HepG2 (cell line): ENCODE measurements at regions not wholly inside any gene's neighbourhood (a gene's known extent, or its start where the extent isn't known, plus 50 kb on each side); places are given as distances from the start of the nearest gene placed in this dataset.

Experiments used
- DR1 ChIP-seq: sonication (generic); formaldehyde crosslinking; IDR thresholded peaks from 2 replicates; pipeline ENCODE4 v1.8.0; 2021; ENCODE audit warnings: mild to moderate bottlenecking, missing genetic modification reagents, inconsistent platforms
- EP300 ChIP-seq, 3 experiments: sonication (generic) in 1 of 3; formaldehyde crosslinking in 1 of 3; IDR thresholded peaks; 2 replicates each; pipeline versions ENCODE4 v1.5.1 to v1.6.1; 2011 to 2020; ENCODE audit warnings: low read depth in 2 of 3, low read length in 2 of 3, borderline replicate concordance in 1 of 3, improper control_type of control experiment in 1 of 3, mild to moderate bottlenecking in 1 of 3, missing genetic modification reagents in 1 of 3, moderate library complexity in 1 of 3
- HIVEP1 ChIP-seq: sonication (generic); formaldehyde crosslinking; IDR thresholded peaks from 2 replicates; pipeline ENCODE4 v1.4.0; 2020; ENCODE audit warnings: mild to moderate bottlenecking, missing genetic modification reagents
- JUND ChIP-seq: sonication (generic); formaldehyde crosslinking; IDR thresholded peaks from 2 replicates; pipeline ENCODE4 v1.8.0; 2022; ENCODE audit warnings: mild to moderate bottlenecking, missing genetic modification reagents
- REST ChIP-seq, 2 experiments: IDR thresholded peaks; 2 replicates each; pipeline ENCODE4 v1.6.1; 2011 to 2012; ENCODE audit warnings: low read length in 2 of 2, borderline replicate concordance in 1 of 2, low read depth in 1 of 2, mild to moderate bottlenecking in 1 of 2, moderate library complexity in 1 of 2
- ZNF512 ChIP-seq: sonication (generic); formaldehyde crosslinking; IDR thresholded peaks from 2 replicates; pipeline ENCODE4 v1.4.0; 2020; ENCODE audit warnings: mild to moderate bottlenecking, missing genetic modification reagents
- TF ChIP-seq, protein P1 (sequence below): sonication (generic); formaldehyde crosslinking; IDR thresholded peaks from 2 replicates; pipeline ENCODE4 v1.5.0; 2020; ENCODE audit warnings: mild to moderate bottlenecking, missing genetic modification reagents, moderate library complexity

DNA sequence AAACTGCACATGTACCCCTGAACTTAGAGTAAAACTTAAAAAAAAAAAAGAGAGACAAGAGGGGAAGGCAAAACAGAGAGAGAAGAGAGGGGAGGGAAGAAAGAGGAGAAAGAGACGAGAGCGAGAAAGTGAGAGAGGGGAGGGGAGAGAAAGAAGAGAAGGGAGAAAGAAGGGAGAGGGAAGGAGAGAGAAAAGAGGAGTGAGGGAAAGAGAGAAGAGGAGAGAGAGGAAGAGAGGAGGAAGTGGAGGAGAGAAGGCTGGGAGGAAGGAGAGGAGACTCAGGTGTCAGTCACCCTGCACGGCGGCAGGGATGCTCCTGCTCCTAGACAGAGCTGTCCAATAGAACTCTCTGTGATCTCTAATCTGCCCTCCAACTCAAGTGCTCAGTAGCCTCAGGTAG, 248.3 kb downstream of the MIAT start:
- TF ChIP-seq DR1 (no peak), HIVEP1 (CRISPR knock-in tag) (no peak), ZNF512 (CRISPR knock-in tag) (no peak), REST (IDR thresholded peaks at IDR 0.05; ENCODE audit: borderline replicate concordance in 1 of 2, low read depth in 1 of 2, low read length in 2 of 2) (no peak), EP300 (IDR thresholded peaks at IDR 0.05; ENCODE audit: low read depth in 2 of 2, low read length in 2 of 2) (no peak), EP300 (CRISPR knock-in tag; IDR thresholded peaks at IDR 0.05; ENCODE audit: borderline replicate concordance) (no peak), JUND (CRISPR knock-in tag) (no peak)
- TF ChIP-seq, protein P1, sequence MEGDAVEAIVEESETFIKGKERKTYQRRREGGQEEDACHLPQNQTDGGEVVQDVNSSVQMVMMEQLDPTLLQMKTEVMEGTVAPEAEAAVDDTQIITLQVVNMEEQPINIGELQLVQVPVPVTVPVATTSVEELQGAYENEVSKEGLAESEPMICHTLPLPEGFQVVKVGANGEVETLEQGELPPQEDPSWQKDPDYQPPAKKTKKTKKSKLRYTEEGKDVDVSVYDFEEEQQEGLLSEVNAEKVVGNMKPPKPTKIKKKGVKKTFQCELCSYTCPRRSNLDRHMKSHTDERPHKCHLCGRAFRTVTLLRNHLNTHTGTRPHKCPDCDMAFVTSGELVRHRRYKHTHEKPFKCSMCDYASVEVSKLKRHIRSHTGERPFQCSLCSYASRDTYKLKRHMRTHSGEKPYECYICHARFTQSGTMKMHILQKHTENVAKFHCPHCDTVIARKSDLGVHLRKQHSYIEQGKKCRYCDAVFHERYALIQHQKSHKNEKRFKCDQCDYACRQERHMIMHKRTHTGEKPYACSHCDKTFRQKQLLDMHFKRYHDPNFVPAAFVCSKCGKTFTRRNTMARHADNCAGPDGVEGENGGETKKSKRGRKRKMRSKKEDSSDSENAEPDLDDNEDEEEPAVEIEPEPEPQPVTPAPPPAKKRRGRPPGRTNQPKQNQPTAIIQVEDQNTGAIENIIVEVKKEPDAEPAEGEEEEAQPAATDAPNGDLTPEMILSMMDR (CRISPR knock-in tag), result no peak
